Osteocyte (in vitro differentiated cells): ENCODE measurements at regions not wholly inside any gene's neighbourhood (a gene's known extent, or its start where the extent isn't known, plus 50 kb on each side); places are given as distances from the start of the nearest gene placed in this dataset.

Source experiments
- DNase-seq: peaks from one replicate; pipeline ENCODE4 v3.0.0; 2021; ENCODE audit warnings: mixed read lengths; ENCODE audit not compliant: unreplicated experiment; ENCODE audit errors: extremely low spot score
- H3K27ac Mint-ChIP-seq: one replicate; pipeline ENCODE4 v1.8.0; 2021; ENCODE audit warnings: mild to moderate bottlenecking, mixed read lengths; ENCODE audit not compliant: unreplicated experiment
- H3K27me3 Mint-ChIP-seq: one replicate; pipeline ENCODE4 v1.8.0; 2021; ENCODE audit warnings: mixed read lengths; ENCODE audit not compliant: unreplicated experiment
- H3K36me3 Mint-ChIP-seq: one replicate; pipeline ENCODE4 v1.8.0; 2021; ENCODE audit warnings: mixed read lengths; ENCODE audit not compliant: unreplicated experiment
- H3K4me1 Mint-ChIP-seq: one replicate; pipeline ENCODE4 v1.8.0; 2021; ENCODE audit warnings: mixed read lengths; ENCODE audit not compliant: unreplicated experiment
- H3K4me3 Mint-ChIP-seq: one replicate; pipeline ENCODE4 v1.8.0; 2021; ENCODE audit warnings: mild to moderate bottlenecking, moderate library complexity, mixed read lengths; ENCODE audit not compliant: unreplicated experiment
- H3K9me3 Mint-ChIP-seq: one replicate; pipeline ENCODE4 v1.8.0; 2021; ENCODE audit warnings: mixed read lengths; ENCODE audit not compliant: unreplicated experiment
- TF ChIP-seq, protein P1 (sequence below): fragments of 200-600 bp; sonication (generic); IDR thresholded peaks from 2 replicates; pipeline ENCODE4 v1.5.0; 2021; ENCODE audit warnings: antibody characterized with exemption, mild to moderate bottlenecking, moderate library complexity

DNA sequence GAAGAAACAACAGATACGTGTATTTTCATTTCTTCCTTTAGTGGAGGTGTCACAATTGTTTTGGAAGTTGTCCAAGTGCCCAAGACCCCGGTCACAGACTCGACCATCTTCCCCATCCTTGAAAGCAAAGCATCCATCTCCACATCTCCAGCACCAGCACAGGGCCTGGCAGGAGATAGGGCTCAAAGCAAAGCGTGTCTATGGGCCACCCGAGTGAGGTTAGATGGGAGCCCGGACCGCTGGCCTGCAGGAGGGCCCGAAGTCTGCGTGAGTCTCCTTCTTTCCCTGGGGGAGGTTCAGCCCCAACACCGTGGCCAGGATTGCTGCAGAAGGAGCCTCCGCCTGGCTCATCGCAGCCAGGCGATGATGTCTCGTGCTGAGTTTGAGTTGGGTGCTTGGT, 83.5 kb upstream of the SULF2 start:
- Mint-ChIP-seq H3K27me3 (peaks cover 39% of the 10 kb centered on the region), H3K4me1 (no peaks in the 10 kb centered on the region), H3K4me3 (no peak overlapping the region), H3K9me3 (no peaks in the 10 kb centered on the region), H3K27ac (no peak overlapping the region), H3K36me3 (no peaks in the 10 kb centered on the region)
- no peak for DNase-seq
- TF ChIP-seq, protein P1, sequence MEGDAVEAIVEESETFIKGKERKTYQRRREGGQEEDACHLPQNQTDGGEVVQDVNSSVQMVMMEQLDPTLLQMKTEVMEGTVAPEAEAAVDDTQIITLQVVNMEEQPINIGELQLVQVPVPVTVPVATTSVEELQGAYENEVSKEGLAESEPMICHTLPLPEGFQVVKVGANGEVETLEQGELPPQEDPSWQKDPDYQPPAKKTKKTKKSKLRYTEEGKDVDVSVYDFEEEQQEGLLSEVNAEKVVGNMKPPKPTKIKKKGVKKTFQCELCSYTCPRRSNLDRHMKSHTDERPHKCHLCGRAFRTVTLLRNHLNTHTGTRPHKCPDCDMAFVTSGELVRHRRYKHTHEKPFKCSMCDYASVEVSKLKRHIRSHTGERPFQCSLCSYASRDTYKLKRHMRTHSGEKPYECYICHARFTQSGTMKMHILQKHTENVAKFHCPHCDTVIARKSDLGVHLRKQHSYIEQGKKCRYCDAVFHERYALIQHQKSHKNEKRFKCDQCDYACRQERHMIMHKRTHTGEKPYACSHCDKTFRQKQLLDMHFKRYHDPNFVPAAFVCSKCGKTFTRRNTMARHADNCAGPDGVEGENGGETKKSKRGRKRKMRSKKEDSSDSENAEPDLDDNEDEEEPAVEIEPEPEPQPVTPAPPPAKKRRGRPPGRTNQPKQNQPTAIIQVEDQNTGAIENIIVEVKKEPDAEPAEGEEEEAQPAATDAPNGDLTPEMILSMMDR = no peak

DNA sequence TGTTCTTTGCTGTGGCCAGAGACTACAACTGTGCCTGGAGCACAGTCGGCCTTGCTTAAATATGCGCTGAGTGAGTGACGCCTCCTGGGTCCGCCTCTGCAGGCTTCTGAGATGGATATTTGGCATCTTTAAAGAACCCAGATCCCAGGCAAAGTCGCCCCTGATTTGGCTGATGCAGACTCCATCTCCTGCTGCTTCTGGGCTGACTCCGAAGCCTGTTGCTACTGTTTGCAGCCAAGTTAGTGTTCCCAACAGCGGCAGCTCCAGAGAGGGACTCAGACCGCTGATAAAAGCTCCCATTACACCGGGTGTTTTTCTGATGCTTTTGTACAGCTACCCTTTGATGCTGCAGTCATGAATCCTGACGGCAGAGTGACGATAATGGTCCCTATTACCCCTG, 83.0 kb upstream of the SULF2 start:
- TF ChIP-seq, protein P1 = no peak
- no peaks in the 10 kb centered on the region for H3K36me3 Mint-ChIP-seq
- peaks cover 4% of the 10 kb centered on the region for H3K9me3 Mint-ChIP-seq
- H3K27ac Mint-ChIP-seq = no peak overlapping the region
- no peaks in the 10 kb centered on the region for H3K4me1 Mint-ChIP-seq
- H3K4me3 Mint-ChIP-seq = no peak overlapping the region
- no peak for DNase-seq
- peaks cover 44% of the 10 kb centered on the region for H3K27me3 Mint-ChIP-seq

DNA sequence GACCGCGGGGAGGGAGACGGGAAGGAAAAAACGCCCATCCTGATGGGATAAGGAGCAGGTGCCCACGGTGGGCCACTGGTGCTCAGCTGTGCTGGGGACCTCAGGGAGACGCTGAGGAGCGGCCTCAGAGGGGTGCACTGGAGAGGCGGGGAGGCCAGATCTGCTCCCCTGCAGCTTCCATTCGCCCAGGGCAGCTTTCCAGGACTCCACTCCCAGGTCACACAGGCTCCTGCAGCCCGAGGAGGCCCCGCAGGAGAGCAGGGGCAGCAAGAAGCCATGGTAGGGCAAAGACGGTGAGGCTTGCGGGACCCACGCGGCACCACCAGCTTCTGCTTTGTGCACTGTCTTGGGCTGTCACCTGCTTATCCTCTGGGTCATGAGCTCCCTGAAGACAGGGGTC, 82.5 kb upstream of the SULF2 start:
- peaks cover 7% of the 10 kb centered on the region for H3K9me3 Mint-ChIP-seq
- DNase-seq = no peak
- TF ChIP-seq, protein P1 = no peak
- no peak overlapping the region for H3K4me3 Mint-ChIP-seq
- no peaks in the 10 kb centered on the region for H3K36me3 Mint-ChIP-seq
- H3K27me3 Mint-ChIP-seq = peaks cover 48% of the 10 kb centered on the region
- no peak overlapping the region for H3K27ac Mint-ChIP-seq
- no peaks in the 10 kb centered on the region for H3K4me1 Mint-ChIP-seq

DNA sequence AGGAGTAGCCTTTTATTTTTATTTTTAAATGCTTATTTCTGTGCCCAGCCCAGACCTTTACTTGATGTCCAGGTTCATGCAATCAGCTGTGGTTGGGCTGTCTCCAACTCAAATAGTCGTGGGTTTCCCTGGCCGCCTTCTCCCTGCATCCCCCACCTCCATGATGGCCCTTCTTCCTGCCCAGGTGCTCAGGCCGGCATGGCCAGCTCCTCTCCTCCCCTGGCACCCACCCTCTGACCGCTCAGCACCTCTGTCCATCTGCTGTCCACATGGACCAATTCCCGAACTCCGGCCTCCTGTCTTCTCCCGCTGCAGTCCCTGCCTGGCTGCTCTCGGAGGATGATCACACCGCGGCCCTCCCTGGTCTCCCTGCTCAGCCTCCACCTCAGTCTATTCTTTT, 81.2 kb upstream of the SULF2 start:
- TF ChIP-seq, protein P1 = no peak
- no peak overlapping the region for H3K4me3 Mint-ChIP-seq
- H3K27ac Mint-ChIP-seq = no peak overlapping the region
- no peaks in the 10 kb centered on the region for H3K36me3 Mint-ChIP-seq
- peaks cover 7% of the 10 kb centered on the region for H3K9me3 Mint-ChIP-seq
- no peak for DNase-seq
- no peaks in the 10 kb centered on the region for H3K4me1 Mint-ChIP-seq
- peaks cover 50% of the 10 kb centered on the region for H3K27me3 Mint-ChIP-seq

DNA sequence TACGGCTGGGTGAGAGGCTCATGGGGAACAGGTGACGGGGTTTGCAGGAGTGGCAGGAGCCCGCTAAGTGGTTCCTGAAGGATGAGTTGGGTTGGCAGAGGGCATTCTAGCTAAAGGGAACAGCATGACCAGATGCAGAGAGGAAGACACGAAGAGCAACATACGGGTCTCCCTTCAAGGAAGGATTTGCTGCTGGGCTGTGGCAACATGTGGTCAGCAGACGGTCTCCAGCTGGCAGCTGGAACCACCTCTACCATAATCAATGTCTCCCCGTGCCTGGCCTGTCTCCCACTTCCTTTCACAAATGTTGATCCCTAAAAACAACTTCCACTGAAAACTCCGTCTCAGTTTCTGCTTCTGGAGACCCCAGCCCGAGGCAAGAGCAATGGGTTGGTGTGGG, 80.6 kb upstream of the SULF2 start:
- Mint-ChIP-seq H3K36me3 (no peaks in the 10 kb centered on the region), H3K27me3 (peaks cover 50% of the 10 kb centered on the region), H3K4me3 (no peak overlapping the region), H3K4me1 (no peaks in the 10 kb centered on the region), H3K27ac (no peak overlapping the region), H3K9me3 (peaks cover 7% of the 10 kb centered on the region)
- DNase-seq = no peak
- TF ChIP-seq, protein P1 = no peak
